Kidney (tissue), 13 donors: ENCODE measurements at regions not wholly inside any gene's neighbourhood (a gene's known extent, or its start where the extent isn't known, plus 50 kb on each side); places are given as distances from the start of the nearest gene placed in this dataset.

Source experiments
- DNase-seq, 5 donors: peaks; one replicate each; pipeline ENCODE4 v3.0.0-alpha.2; 2013 to 2020
- FAIRE-seq: peaks from 2 replicates; lab custom pipeline; 2012; peaks lifted over from hg19 to GRCh38; lab: Jason Lieb, UNC
- H3K27ac ChIP-seq, 2 donors: one replicate each; pipeline ENCODE4 v1.7.0; 2013; ENCODE audit warnings: low read depth in 2 of 2, low read length in 2 of 2, inconsistent platforms in 1 of 2
- H3K27me3 ChIP-seq: one replicate; pipeline ENCODE4 v1.7.1; 2013; ENCODE audit warnings: low read length, inconsistent platforms; ENCODE audit not compliant: control insufficient read depth, insufficient read depth
- H3K36me3 ChIP-seq, 3 donors: one replicate each; pipeline versions ENCODE4 v1.7.0 to v1.7.1; 2013; ENCODE audit warnings: low read length in 3 of 3, control low read depth in 1 of 3, inconsistent platforms in 1 of 3; ENCODE audit not compliant: insufficient read depth in 3 of 3, control insufficient read depth in 2 of 3
- H3K4me1 ChIP-seq, 3 donors: one replicate each; pipeline versions ENCODE4 v1.7.0 to v1.7.1; 2013; ENCODE audit warnings: low read length in 3 of 3, inconsistent platforms in 1 of 3, low read depth in 1 of 3; ENCODE audit not compliant: control insufficient read depth in 2 of 3, insufficient read depth in 2 of 3
- H3K4me3 ChIP-seq, 3 donors: one replicate each; pipeline versions ENCODE4 v1.7.0 to v1.8.1; 2013; ENCODE audit warnings: low read length in 3 of 3, control low read depth in 1 of 3, inconsistent platforms in 1 of 3
- H3K9ac ChIP-seq, 3 donors: one replicate each; pipeline versions ENCODE4 v1.7.0 to v1.7.1; 2013; ENCODE audit warnings: low read length in 3 of 3, control low read depth in 1 of 3, inconsistent platforms in 1 of 3
- H3K9me3 ChIP-seq, 3 donors: one replicate each; pipeline versions ENCODE4 v1.7.0 to v1.7.1; 2013; ENCODE audit warnings: low read length in 3 of 3, control low read depth in 1 of 3, inconsistent platforms in 1 of 3; ENCODE audit not compliant: control insufficient read depth in 2 of 3, insufficient read depth in 1 of 3
- CTCF ChIP-seq: IDR thresholded peaks from 3 replicates; pipeline ENCODE4 v1.5.1; 2012; ENCODE audit warnings: mild to moderate bottlenecking, moderate library complexity, borderline replicate concordance; ENCODE audit not compliant: insufficient read depth; ENCODE audit errors: extremely low read depth
- intact Hi-C: fragments of 100-400 bp; cut with DNase I; formaldehyde crosslinking; loops from one replicate; pipeline ENCODE4 v1.11.1; 2022
- donor health status: control.
- donor health status: control.
- donor health status: control.
- donor health status: control.
- donor health status: control.
- donor health status: DM: yes; HTN: yes; CAD: no.
- donor health status: Normal renal cell carcinoma (clear cell type).

GRCh38 chr3:84141571-84141970 lies 817.2 kb upstream of the CADM2 start:
- FAIRE-seq, result no peak
- Histone ChIP-seq H3K9me3 (no peaks in the 10 kb centered on the region), H3K27me3 (no peaks in the 10 kb centered on the region), H3K4me1 (no peaks in the 10 kb centered on the region), H3K9ac (no peak overlapping the region), H3K27ac (no peak overlapping the region), H3K36me3 (no peaks in the 10 kb centered on the region), H3K4me3 (no peak overlapping the region)
- DNase-seq, result no peak
- intact Hi-C loops, result no loop called here
- no peak for TF ChIP-seq CTCF

- FAIRE-seq, result no peak
- intact Hi-C loops, result no loop called here
- Histone ChIP-seq H3K9ac (no peak overlapping the region), H3K4me3 (no peak overlapping the region), H3K27me3 (no peaks in the 10 kb centered on the region), H3K4me1 (no peaks in the 10 kb centered on the region), H3K36me3 (no peaks in the 10 kb centered on the region), H3K9me3 (peaks cover 0 to 5% (median 0%) of the 10 kb centered on the region in 3 donors), H3K27ac (no peak overlapping the region)
- no peak for TF ChIP-seq CTCF
- DNase-seq, result no peak
Observed at GRCh38 chr3:84165328-84165727, 793.5 kb upstream of the CADM2 start.

- DNase-seq (no peak), FAIRE-seq (no peak)
- intact Hi-C loops, result no loop called here
- no peak overlapping the region for H3K27ac ChIP-seq
- no peaks in the 10 kb centered on the region for H3K36me3 ChIP-seq
- no peaks in the 10 kb centered on the region for H3K27me3 ChIP-seq
- no peak for TF ChIP-seq CTCF
- H3K9ac ChIP-seq, result no peak overlapping the region
- H3K9me3 ChIP-seq, result peaks cover 0 to 5% (median 0%) of the 10 kb centered on the region in 3 donors
- no peak overlapping the region for H3K4me3 ChIP-seq
- no peaks in the 10 kb centered on the region for H3K4me1 ChIP-seq
Observed at GRCh38 chr3:84175449-84175848, 783.3 kb upstream of the CADM2 start.

GRCh38 chr3:84184937-84185336 lies 773.9 kb upstream of the CADM2 start:
- no peak for FAIRE-seq
- no peak for TF ChIP-seq CTCF
- peak in 1 of 5 donors; percentile 3 for DNase-seq

More at GRCh38 chr3:84184937-84185336, 773.9 kb upstream of the CADM2 start:
- intact Hi-C loops, result no loop called here
- Histone ChIP-seq H3K27me3 (no peaks in the 10 kb centered on the region), H3K9me3 (peaks cover 0 to 4% (median 0%) of the 10 kb centered on the region in 3 donors), H3K9ac (no peak overlapping the region), H3K4me3 (no peak overlapping the region), H3K4me1 (no peaks in the 10 kb centered on the region), H3K27ac (no peak overlapping the region), H3K36me3 (no peaks in the 10 kb centered on the region)
